Endothelial cell of umbilical vein (primary cell): ENCODE measurements at regions not wholly inside any gene's neighbourhood (a gene's known extent, or its start where the extent isn't known, plus 50 kb on each side); places are given as distances from the start of the nearest gene placed in this dataset.

Experiments used
- BruUV-seq: library from RNA; stranded (reverse); fragments of 400-500 nt; replicated peaks from 2 replicates; lab custom pipeline; 2021; lab: Mats Ljungman, UMichigan
- CTCF ChIA-PET: fragments of 300-600, 350-600 bp; sonication (Branson Sonifier 250); formaldehyde crosslinking; loops from one replicate; lab custom pipeline; 2021; ENCODE audit warnings: antibody characterized with exemption, inconsistent platforms; lab: Charles Lee
- POLR2A ChIA-PET: fragments of 300-600, 350-600 bp; sonication (Branson Sonifier 250); formaldehyde crosslinking; loops from one replicate; lab custom pipeline; 2021; ENCODE audit warnings: antibody characterized with exemption, inconsistent platforms; lab: Charles Lee
- DNase-seq: peaks from one replicate; pipeline ENCODE4 v3.0.0-alpha.2; 2011; ENCODE audit warnings: low read depth, low spot score
- FAIRE-seq: peaks from 2 replicates; lab custom pipeline; 2011; peaks lifted over from hg19 to GRCh38; lab: Jason Lieb, UNC
- H2AFZ ChIP-seq: 2 replicates; pipeline ENCODE4 v1.6.0; 2012; ENCODE audit warnings: low read depth, low read length, control low read depth, inconsistent platforms
- H3K27ac ChIP-seq: 2 replicates; pipeline ENCODE4 v1.5.1; 2011; ENCODE audit warnings: low read depth, mild to moderate bottlenecking, control low read depth, low read length, moderate library complexity; ENCODE audit not compliant: insufficient read depth
- H3K27me3 ChIP-seq, 2 experiments: 2 replicates each; pipeline versions ENCODE4 v1.6.0 to v1.6.1; 2011; ENCODE audit warnings: low read length in 2 of 2, mixed read lengths in 1 of 2; ENCODE audit not compliant: control insufficient read depth in 2 of 2, insufficient read depth in 2 of 2
- H3K36me3 ChIP-seq, 2 experiments: 2 replicates in 1 of 2; 3 replicates in 1 of 2; pipeline ENCODE4 v1.5.1; 2011; ENCODE audit warnings: low read length in 2 of 2, mild to moderate bottlenecking in 1 of 2, moderate library complexity in 1 of 2; ENCODE audit not compliant: control insufficient read depth in 2 of 2, insufficient read depth in 2 of 2; ENCODE audit errors: extremely low read depth in 1 of 2
- H3K4me1 ChIP-seq: 3 replicates; pipeline ENCODE4 v1.5.1; 2011; ENCODE audit warnings: mild to moderate bottlenecking, low read length; ENCODE audit not compliant: control insufficient read depth, insufficient read depth; ENCODE audit errors: extremely low read depth
- H3K4me2 ChIP-seq: 2 replicates; pipeline ENCODE4 v1.6.1; 2011; ENCODE audit warnings: low read length, control low read depth, mixed read lengths; ENCODE audit not compliant: insufficient read depth
- H3K4me3 ChIP-seq, 3 experiments: fragments of 200-600 bp in 1 of 3; sonication (generic), shearing (Covaris generic) in 1 of 3; replicated peaks in 1 of 3; 2 replicates each; pipeline ENCODE4 v1.5.1; 2011 to 2016; ENCODE audit warnings: control low read depth in 3 of 3, low read length in 3 of 3, mild to moderate bottlenecking in 2 of 3, inconsistent platforms in 1 of 3, low read depth in 1 of 3, moderate library complexity in 1 of 3; ENCODE audit not compliant: insufficient read depth in 1 of 3
- H3K79me2 ChIP-seq: 2 replicates; pipeline ENCODE4 v1.6.0; 2012; ENCODE audit warnings: low read length, inconsistent platforms; ENCODE audit not compliant: control insufficient read depth, insufficient read depth
- H3K9ac ChIP-seq: replicated peaks from 2 replicates; pipeline ENCODE3; 2011; ENCODE audit warnings: low read length, control low read depth; ENCODE audit not compliant: insufficient read depth; ENCODE audit errors: extremely low read depth
- H3K9me1 ChIP-seq: replicated peaks from 3 replicates; pipeline ENCODE4 v1.6.0; 2011; ENCODE audit warnings: mild to moderate bottlenecking, low read length; ENCODE audit not compliant: control insufficient read depth, insufficient read depth; ENCODE audit errors: extremely low read depth
- H3K9me3 ChIP-seq: replicated peaks from 2 replicates; pipeline ENCODE4 v1.5.1; 2012; ENCODE audit warnings: low read length, inconsistent platforms; ENCODE audit not compliant: control insufficient read depth, insufficient read depth
- H4K20me1 ChIP-seq: replicated peaks from 2 replicates; pipeline ENCODE3; 2011; ENCODE audit warnings: mild to moderate bottlenecking, low read length; ENCODE audit not compliant: control insufficient read depth, insufficient read depth; ENCODE audit errors: extremely low read depth
- EZH2 ChIP-seq: IDR thresholded peaks from 2 replicates; pipeline ENCODE4 v1.6.1; 2012; ENCODE audit warnings: borderline replicate concordance, low read depth, mild to moderate bottlenecking, moderate library complexity, low read length, inconsistent platforms; ENCODE audit not compliant: severe bottlenecking
- FOS ChIP-seq: IDR thresholded peaks from 2 replicates; pipeline ENCODE4 v1.6.1; 2011; ENCODE audit warnings: mild to moderate bottlenecking, low read length, moderate library complexity, borderline replicate concordance; ENCODE audit not compliant: insufficient read depth
- GATA2 ChIP-seq: IDR thresholded peaks from 2 replicates; pipeline ENCODE4 v1.7.0; 2011; ENCODE audit warnings: low read depth, mild to moderate bottlenecking, moderate library complexity, mixed read lengths, low read length; ENCODE audit not compliant: insufficient read length, insufficient read depth
- JUN ChIP-seq: IDR thresholded peaks from 2 replicates; pipeline ENCODE4 v1.6.1; 2011; ENCODE audit warnings: borderline replicate concordance, low read depth; ENCODE audit not compliant: insufficient read length, insufficient read depth
- MYC ChIP-seq: IDR thresholded peaks from one replicate; pipeline ENCODE4 v1.6.1; 2011; ENCODE audit warnings: mild to moderate bottlenecking, low read depth, low read length
- POLR2A ChIP-seq: IDR thresholded peaks from 2 replicates; pipeline ENCODE4 v1.6.1; 2012; ENCODE audit warnings: low read depth, mild to moderate bottlenecking, control low read depth, low read length
- POLR2AphosphoS5 ChIP-seq: IDR thresholded peaks from 2 replicates; pipeline ENCODE4 v1.6.1; 2012; ENCODE audit warnings: low read depth, mild to moderate bottlenecking, control low read depth, low read length, moderate library complexity; ENCODE audit not compliant: insufficient read depth
- dilution Hi-C: fragments of 300-500 bp; cut with MboI; formaldehyde crosslinking; loops from one replicate; pipeline ENCODE4 v1.15.0; 2019; ENCODE audit warnings: low sequenced_read_pairs; ENCODE audit not compliant: extremely low pct_ligation_motif_present
- intact Hi-C: fragments of 100-400 bp; cut with micrococcal nuclease; formaldehyde crosslinking; loops from one replicate; pipeline ENCODE4 v1.10.0; 2022
- TF ChIP-seq, protein P1 (sequence below): IDR thresholded peaks from 2 replicates; pipeline ENCODE4 v1.6.1; 2011; ENCODE audit not compliant: insufficient read depth, insufficient read length
- TF ChIP-seq, protein P2 (sequence below), 2 donors: IDR thresholded peaks; 1 replicate in 1 of 2; 2 replicates in 1 of 2; pipeline ENCODE4 v1.5.1; 2011; ENCODE audit warnings: low read length in 2 of 2, mild to moderate bottlenecking in 2 of 2, moderate library complexity in 2 of 2, control low read depth in 1 of 2, inconsistent platforms in 1 of 2, low read depth in 1 of 2; ENCODE audit not compliant: insufficient read depth in 1 of 2; ENCODE audit errors: extremely low read depth in 1 of 2

DNA sequence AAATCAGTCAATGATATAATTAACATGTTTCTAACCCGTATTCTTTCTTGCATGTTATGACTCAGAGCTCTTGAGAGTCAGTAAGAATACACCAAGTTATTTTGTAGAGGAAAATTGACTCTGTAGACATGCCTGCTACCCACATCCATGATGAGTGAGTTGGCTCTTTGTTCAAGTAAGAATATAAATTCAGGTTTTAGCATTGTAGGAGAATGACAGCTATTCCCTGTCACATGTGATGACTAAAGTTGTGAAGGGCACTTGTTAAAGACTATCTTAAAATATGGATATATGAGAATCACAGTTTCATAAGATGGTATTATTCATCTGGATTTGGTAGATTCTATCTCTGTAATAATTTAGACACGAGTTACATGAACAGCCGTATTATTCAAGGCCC lies 209.1 kb downstream of the CCDC59 start:
- BruUV-seq, result no TSS peak

More for the DNA sequence above, 209.1 kb downstream of the CCDC59 start:
- H3K9me1 ChIP-seq, result no peaks in the 10 kb centered on the region
- no peaks in the 10 kb centered on the region for H3K36me3 ChIP-seq
- DNase-seq, result no peak
- no peaks in the 10 kb centered on the region for H4K20me1 ChIP-seq
- H3K27me3 ChIP-seq, result no peaks in the 10 kb centered on the region
- H3K9me3 ChIP-seq, result no peaks in the 10 kb centered on the region
- no peak for FAIRE-seq
- POLR2A ChIA-PET, result no interaction called here
- no peak for TF ChIP-seq FOS
- no peak for TF ChIP-seq JUN
- TF ChIP-seq POLR2AphosphoS5, result no peak
- TF ChIP-seq, protein P1, sequence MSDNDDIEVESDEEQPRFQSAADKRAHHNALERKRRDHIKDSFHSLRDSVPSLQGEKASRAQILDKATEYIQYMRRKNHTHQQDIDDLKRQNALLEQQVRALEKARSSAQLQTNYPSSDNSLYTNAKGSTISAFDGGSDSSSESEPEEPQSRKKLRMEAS, result no peak
- TF ChIP-seq EZH2, result no peak
- TF ChIP-seq MYC, result no peak
- TF ChIP-seq POLR2A, result no peak
- TF ChIP-seq, protein P2, sequence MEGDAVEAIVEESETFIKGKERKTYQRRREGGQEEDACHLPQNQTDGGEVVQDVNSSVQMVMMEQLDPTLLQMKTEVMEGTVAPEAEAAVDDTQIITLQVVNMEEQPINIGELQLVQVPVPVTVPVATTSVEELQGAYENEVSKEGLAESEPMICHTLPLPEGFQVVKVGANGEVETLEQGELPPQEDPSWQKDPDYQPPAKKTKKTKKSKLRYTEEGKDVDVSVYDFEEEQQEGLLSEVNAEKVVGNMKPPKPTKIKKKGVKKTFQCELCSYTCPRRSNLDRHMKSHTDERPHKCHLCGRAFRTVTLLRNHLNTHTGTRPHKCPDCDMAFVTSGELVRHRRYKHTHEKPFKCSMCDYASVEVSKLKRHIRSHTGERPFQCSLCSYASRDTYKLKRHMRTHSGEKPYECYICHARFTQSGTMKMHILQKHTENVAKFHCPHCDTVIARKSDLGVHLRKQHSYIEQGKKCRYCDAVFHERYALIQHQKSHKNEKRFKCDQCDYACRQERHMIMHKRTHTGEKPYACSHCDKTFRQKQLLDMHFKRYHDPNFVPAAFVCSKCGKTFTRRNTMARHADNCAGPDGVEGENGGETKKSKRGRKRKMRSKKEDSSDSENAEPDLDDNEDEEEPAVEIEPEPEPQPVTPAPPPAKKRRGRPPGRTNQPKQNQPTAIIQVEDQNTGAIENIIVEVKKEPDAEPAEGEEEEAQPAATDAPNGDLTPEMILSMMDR (IDR thresholded peaks at IDR 0.05; ENCODE audit: extremely low read depth in 1 of 2, insufficient read depth in 1 of 2, low read depth in 1 of 2, low read length in 2 of 2), result no peak
- TF ChIP-seq GATA2, result no peak
- intact Hi-C loops (no loop called here), dilution Hi-C loops (no loop called here)
- CTCF ChIA-PET, result no interaction called here
- no peak overlapping the region for H3K9ac ChIP-seq
- H3K4me1 ChIP-seq, result no peaks in the 10 kb centered on the region
- H3K27ac ChIP-seq, result no peak overlapping the region
- no peak overlapping the region for H3K4me3 ChIP-seq
- H2AFZ ChIP-seq, result no peak overlapping the region
- H3K4me2 ChIP-seq, result no peak overlapping the region
- H3K79me2 ChIP-seq, result no peaks in the 10 kb centered on the region
